PC-9 (cell line): ENCODE measurements at regions not wholly inside any gene's neighbourhood (a gene's known extent, or its start where the extent isn't known, plus 50 kb on each side); places are given as distances from the start of the nearest gene placed in this dataset.

Experiments
- BruUV-seq: library from RNA; stranded (reverse); fragments of 400-500 nt; replicated peaks from 2 replicates; lab custom pipeline; 2021; lab: Mats Ljungman, UMichigan
- CTCF ChIA-PET: fragments of 300-600 bp; sonication (Branson Sonifier 250); formaldehyde crosslinking; loops from one replicate; lab custom pipeline; 2022; ENCODE audit warnings: antibody characterized with exemption; lab: Charles Lee
- POLR2A ChIA-PET: fragments of 300-600 bp; sonication (Branson Sonifier 250); formaldehyde crosslinking; loops from one replicate; lab custom pipeline; 2022; ENCODE audit warnings: antibody characterized with exemption; ENCODE audit not compliant: unreplicated experiment; lab: Charles Lee
- DNase-seq, 2 experiments: peaks; one replicate each; pipeline versions ENCODE4 v3.0.0 to v3.0.0-alpha.2; 2015 to 2022; ENCODE audit warnings: mixed read lengths in 1 of 2
- H2AFZ ChIP-seq: fragments of 200-600 bp; sonication (generic); 2 replicates; pipeline ENCODE4 v1.8.1; 2017; ENCODE audit warnings: antibody characterized with exemption
- H3F3A ChIP-seq: fragments of 200-600 bp; sonication (generic); 2 replicates; pipeline ENCODE4 v1.8.1; 2017; ENCODE audit warnings: antibody characterized with exemption, mild to moderate bottlenecking, low read depth; ENCODE audit not compliant: insufficient read depth
- H3K27ac ChIP-seq: fragments of 200-600 bp; sonication (generic); 2 replicates; pipeline ENCODE4 v1.6.1; 2016; ENCODE audit warnings: mixed run types
- H3K27me3 ChIP-seq: fragments of 200-600 bp; sonication (generic); 2 replicates; pipeline ENCODE4 v1.6.1; 2016; ENCODE audit warnings: low read depth, mixed run types; ENCODE audit not compliant: insufficient read depth
- H3K36me3 ChIP-seq: fragments of 200-600 bp; sonication (generic); 2 replicates; pipeline ENCODE4 v1.6.1; 2016; ENCODE audit warnings: low read depth, mixed run types
- H3K4me1 ChIP-seq: fragments of 200-600 bp; sonication (generic); replicated peaks from 2 replicates; pipeline ENCODE4 v1.6.1; 2016; ENCODE audit warnings: mixed run types; ENCODE audit not compliant: insufficient read depth
- H3K4me2 ChIP-seq: fragments of 200-600 bp; sonication (generic); 2 replicates; pipeline ENCODE4 v1.6.1; 2017; ENCODE audit warnings: mixed run types
- H3K4me3 ChIP-seq: fragments of 200-600 bp; sonication (generic); 2 replicates; pipeline ENCODE4 v1.6.1; 2016; ENCODE audit warnings: mixed run types
- H3K79me2 ChIP-seq: fragments of 200-600 bp; sonication (generic); 2 replicates; pipeline ENCODE4 v1.6.1; 2017; ENCODE audit warnings: low read depth, mixed run types
- H3K9me2 ChIP-seq: fragments of 200-600 bp; sonication (generic); 2 replicates; pipeline ENCODE4 v1.8.1; 2017; ENCODE audit warnings: mild to moderate bottlenecking; ENCODE audit not compliant: insufficient read depth
- H3K9me3 ChIP-seq: fragments of 200-600 bp; sonication (generic); 2 replicates; pipeline ENCODE4 v1.8.1; 2016; ENCODE audit warnings: low read depth; ENCODE audit not compliant: insufficient read depth
- H4K20me1 ChIP-seq: fragments of 200-600 bp; sonication (generic); 2 replicates; pipeline ENCODE4 v1.8.1; 2017; ENCODE audit not compliant: insufficient read depth
- CTCF ChIP-seq: fragments of 200-600 bp; sonication (generic); conservative IDR thresholded peaks from 2 replicates; pipeline ENCODE4 v1.6.1; 2017; ENCODE audit warnings: mixed run types, antibody characterized with exemption, mild to moderate bottlenecking, moderate library complexity
- EZH2 ChIP-seq: fragments of 200-600 bp; sonication (generic); IDR thresholded peaks from 2 replicates; pipeline ENCODE4 v1.8.0; 2017; ENCODE audit warnings: antibody characterized with exemption, low read depth
- intact Hi-C: fragments of 100-400 bp; cut with micrococcal nuclease; formaldehyde crosslinking; loops from one replicate; pipeline ENCODE4 v1.10.0; 2022; ENCODE audit not compliant: unreplicated experiment

GRCh38 chr5:2186472-2187015, 303.8 kb upstream of the IRX4 start:
- no peaks in the 10 kb centered on the region for H3K36me3 ChIP-seq
- no peaks in the 10 kb centered on the region for H4K20me1 ChIP-seq
- H3K4me3 ChIP-seq = no peak overlapping the region
- ChIA-PET CTCF (no interaction called here), POLR2A (no interaction called here)
- H2AFZ ChIP-seq = no peak overlapping the region
- peaks cover 100% of the 10 kb centered on the region for H3K27me3 ChIP-seq
- H3F3A ChIP-seq = no peaks in the 10 kb centered on the region
- TF ChIP-seq EZH2 = no peak
- no peak for TF ChIP-seq CTCF
- intact Hi-C loops = no loop called here
- H3K79me2 ChIP-seq = no peaks in the 10 kb centered on the region
- no peak overlapping the region for H3K4me2 ChIP-seq
- no peak for DNase-seq
- no peak overlapping the region for H3K27ac ChIP-seq
- BruUV-seq = no TSS peak
- no peaks in the 10 kb centered on the region for H3K9me3 ChIP-seq
- H3K4me1 ChIP-seq = no peaks in the 10 kb centered on the region
- no peaks in the 10 kb centered on the region for H3K9me2 ChIP-seq

GRCh38 chr5:2185646-2186471, 303.1 kb upstream of the IRX4 start:
- intact Hi-C loops = no loop called here

More at GRCh38 chr5:2185646-2186471, 303.1 kb upstream of the IRX4 start:
- Histone ChIP-seq H4K20me1 (no peaks in the 10 kb centered on the region), H3F3A (no peaks in the 10 kb centered on the region), H3K9me2 (no peaks in the 10 kb centered on the region), H3K4me1 (no peaks in the 10 kb centered on the region), H3K79me2 (no peaks in the 10 kb centered on the region), H3K27ac (no peak overlapping the region), H3K27me3 (peaks cover 100% of the 10 kb centered on the region), H3K4me2 (no peak overlapping the region), H3K36me3 (no peaks in the 10 kb centered on the region), H2AFZ (no peak overlapping the region), H3K4me3 (no peak overlapping the region), H3K9me3 (no peaks in the 10 kb centered on the region)
- TF ChIP-seq EZH2 (no peak), CTCF (no peak)
- ChIA-PET CTCF (no interaction called here), POLR2A (no interaction called here)
- no peak for DNase-seq
- no TSS peak for BruUV-seq
